ENCODE measurements at regions not wholly inside any gene's neighbourhood (a gene's known extent, or its start where the extent isn't known, plus 50 kb on each side); places are given as distances from the start of the nearest gene placed in this dataset.

DNA sequence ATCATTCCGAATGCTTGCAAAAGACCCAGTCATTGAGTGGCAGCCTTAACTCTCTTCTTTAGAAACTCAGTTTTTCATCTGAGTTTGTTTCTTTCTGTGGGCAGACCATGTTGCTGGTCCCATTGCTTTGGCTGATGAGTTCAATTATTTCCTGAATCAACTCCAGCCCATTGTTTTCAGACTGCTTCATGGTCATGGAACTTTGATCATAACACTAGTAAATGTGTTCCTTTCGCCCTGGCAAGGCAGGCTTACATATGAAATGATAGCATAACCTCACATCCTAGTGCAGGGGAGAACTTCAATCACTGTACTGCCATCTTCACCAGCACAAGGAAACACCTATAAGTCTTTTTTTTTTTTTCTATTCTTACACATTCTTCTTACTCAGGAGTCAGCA, 50.0 kb upstream of the DUSP10 start:
- TF ChIP-seq CTCF (IDR thresholded peaks at IDR 0.05) = no peak
- no peak for TF ChIP-seq MXI1 (IDR thresholded peaks at IDR 0.05; ENCODE audit: low read depth, low read length)
- TF ChIP-seq, protein P1, sequence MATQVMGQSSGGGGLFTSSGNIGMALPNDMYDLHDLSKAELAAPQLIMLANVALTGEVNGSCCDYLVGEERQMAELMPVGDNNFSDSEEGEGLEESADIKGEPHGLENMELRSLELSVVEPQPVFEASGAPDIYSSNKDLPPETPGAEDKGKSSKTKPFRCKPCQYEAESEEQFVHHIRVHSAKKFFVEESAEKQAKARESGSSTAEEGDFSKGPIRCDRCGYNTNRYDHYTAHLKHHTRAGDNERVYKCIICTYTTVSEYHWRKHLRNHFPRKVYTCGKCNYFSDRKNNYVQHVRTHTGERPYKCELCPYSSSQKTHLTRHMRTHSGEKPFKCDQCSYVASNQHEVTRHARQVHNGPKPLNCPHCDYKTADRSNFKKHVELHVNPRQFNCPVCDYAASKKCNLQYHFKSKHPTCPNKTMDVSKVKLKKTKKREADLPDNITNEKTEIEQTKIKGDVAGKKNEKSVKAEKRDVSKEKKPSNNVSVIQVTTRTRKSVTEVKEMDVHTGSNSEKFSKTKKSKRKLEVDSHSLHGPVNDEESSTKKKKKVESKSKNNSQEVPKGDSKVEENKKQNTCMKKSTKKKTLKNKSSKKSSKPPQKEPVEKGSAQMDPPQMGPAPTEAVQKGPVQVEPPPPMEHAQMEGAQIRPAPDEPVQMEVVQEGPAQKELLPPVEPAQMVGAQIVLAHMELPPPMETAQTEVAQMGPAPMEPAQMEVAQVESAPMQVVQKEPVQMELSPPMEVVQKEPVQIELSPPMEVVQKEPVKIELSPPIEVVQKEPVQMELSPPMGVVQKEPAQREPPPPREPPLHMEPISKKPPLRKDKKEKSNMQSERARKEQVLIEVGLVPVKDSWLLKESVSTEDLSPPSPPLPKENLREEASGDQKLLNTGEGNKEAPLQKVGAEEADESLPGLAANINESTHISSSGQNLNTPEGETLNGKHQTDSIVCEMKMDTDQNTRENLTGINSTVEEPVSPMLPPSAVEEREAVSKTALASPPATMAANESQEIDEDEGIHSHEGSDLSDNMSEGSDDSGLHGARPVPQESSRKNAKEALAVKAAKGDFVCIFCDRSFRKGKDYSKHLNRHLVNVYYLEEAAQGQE (IDR thresholded peaks at IDR 0.05; ENCODE audit: low read depth, low read length) = no peak
- no peak for TF ChIP-seq EZH2phosphoT487 (IDR thresholded peaks at IDR 0.05; ENCODE audit: borderline replicate concordance, low read depth)
- TF ChIP-seq TAF1 (IDR thresholded peaks at IDR 0.05; ENCODE audit: borderline replicate concordance, low read depth, low read length) = no peak
- no peak for TF ChIP-seq GABPA (IDR thresholded peaks at IDR 0.05; ENCODE audit: low read depth)
- TF ChIP-seq RAD21 (IDR thresholded peaks at IDR 0.05; ENCODE audit: low read length) = no peak
- no peak for TF ChIP-seq TEAD4 (IDR thresholded peaks at IDR 0.05; ENCODE audit: borderline replicate concordance, insufficient read depth)
- no peak for TF ChIP-seq GATA2 (CRISPR knock-in tag; IDR thresholded peaks at IDR 0.05)
- no peak for TF ChIP-seq NRF1 (IDR thresholded peaks at IDR 0.05; ENCODE audit: low read depth, low read length)
- no peak for TF ChIP-seq ELF1 (IDR thresholded peaks at IDR 0.05)
